ENCODE measurements at regions not wholly inside any gene's neighbourhood (a gene's known extent, or its start where the extent isn't known, plus 50 kb on each side); places are given as distances from the start of the nearest gene placed in this dataset.

DNA sequence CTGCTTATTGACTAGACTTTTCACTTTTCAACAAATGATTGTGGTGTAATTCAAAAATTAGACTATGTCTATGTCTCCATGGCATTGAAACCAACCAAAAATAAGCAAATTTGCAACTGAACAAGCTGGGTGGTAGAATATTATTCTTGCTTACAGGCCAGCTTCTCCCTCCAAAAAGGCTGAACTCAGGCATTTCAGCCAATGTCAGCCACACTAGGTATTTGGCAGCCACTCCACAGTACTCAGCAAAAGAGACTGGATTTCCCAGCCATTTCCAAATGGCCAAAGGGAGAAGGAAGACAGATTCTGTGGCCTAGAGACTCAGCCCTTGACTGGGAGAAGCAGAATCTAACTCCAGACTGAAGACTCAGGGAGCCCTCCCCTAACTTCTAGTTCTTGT, 121.8 kb upstream of the IRX5 start:
- Histone ChIP-seq H3K4me1 (no peaks in the 10 kb centered on the region), H3K36me3 (no peaks in the 10 kb centered on the region), H3K9me3 (no peaks in the 10 kb centered on the region), H3K27ac (no peak overlapping the region), H3K4me3 (no peak overlapping the region), H3K27me3 (no peaks in the 10 kb centered on the region)
- DNase-seq (ENCODE audit: low spot score) = no peak
- TF ChIP-seq, protein P1, sequence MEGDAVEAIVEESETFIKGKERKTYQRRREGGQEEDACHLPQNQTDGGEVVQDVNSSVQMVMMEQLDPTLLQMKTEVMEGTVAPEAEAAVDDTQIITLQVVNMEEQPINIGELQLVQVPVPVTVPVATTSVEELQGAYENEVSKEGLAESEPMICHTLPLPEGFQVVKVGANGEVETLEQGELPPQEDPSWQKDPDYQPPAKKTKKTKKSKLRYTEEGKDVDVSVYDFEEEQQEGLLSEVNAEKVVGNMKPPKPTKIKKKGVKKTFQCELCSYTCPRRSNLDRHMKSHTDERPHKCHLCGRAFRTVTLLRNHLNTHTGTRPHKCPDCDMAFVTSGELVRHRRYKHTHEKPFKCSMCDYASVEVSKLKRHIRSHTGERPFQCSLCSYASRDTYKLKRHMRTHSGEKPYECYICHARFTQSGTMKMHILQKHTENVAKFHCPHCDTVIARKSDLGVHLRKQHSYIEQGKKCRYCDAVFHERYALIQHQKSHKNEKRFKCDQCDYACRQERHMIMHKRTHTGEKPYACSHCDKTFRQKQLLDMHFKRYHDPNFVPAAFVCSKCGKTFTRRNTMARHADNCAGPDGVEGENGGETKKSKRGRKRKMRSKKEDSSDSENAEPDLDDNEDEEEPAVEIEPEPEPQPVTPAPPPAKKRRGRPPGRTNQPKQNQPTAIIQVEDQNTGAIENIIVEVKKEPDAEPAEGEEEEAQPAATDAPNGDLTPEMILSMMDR (IDR thresholded peaks at IDR 0.05) = no peak

DNA sequence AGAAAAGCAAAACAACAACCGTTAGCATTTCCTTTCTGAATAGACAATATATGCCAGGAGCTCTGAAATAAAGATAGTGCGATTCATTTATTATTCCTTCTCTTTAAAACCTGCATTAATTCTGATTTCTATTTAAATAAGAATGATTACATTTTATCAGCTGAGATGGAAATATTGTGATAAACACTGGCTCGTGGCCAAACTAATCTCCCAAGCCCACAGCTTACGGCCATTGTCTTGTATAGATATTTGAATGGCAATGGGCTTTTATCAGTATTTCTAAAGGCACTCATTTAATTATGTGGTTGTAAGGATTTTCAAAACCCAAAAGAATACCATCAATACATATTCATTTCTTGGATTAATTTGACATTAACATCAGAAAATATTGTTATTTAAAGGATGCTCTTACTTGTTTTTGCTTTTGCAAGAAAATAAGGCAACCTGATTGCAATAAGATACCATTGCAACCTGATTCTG, 123.7 kb upstream of the IRX5 start:
- TF ChIP-seq, protein P1 (IDR thresholded peaks at IDR 0.05) = no peak
- no peaks in the 10 kb centered on the region for H3K4me1 ChIP-seq
- H3K27me3 ChIP-seq = no peaks in the 10 kb centered on the region
- no peaks in the 10 kb centered on the region for H3K36me3 ChIP-seq
- no peak overlapping the region for H3K4me3 ChIP-seq
- H3K27ac ChIP-seq = no peak overlapping the region
- no peak for DNase-seq (ENCODE audit: low spot score)
- no peaks in the 10 kb centered on the region for H3K9me3 ChIP-seq

DNA sequence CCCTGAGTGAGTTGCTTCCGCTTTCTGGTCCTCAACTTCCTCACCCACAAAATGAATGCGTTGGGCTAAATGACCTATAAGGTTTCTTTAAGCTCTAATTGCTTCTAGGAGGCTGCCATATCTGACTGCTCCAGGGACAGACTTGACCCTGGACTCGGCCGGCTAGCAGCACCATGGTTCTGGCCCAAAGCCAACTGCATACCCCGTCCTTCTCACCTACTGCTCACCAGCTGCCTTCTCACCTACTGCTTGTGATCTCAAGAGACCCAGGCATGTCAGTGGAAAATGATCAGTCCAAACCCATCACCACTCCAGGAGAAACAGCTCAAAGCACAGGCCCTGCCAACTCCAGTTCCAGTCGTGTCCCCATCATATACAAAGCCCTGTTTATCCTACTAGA, 124.3 kb upstream of the IRX5 start:
- Histone ChIP-seq H3K27me3 (no peaks in the 10 kb centered on the region), H3K4me3 (no peak overlapping the region), H3K9me3 (no peaks in the 10 kb centered on the region), H3K27ac (no peak overlapping the region), H3K36me3 (no peaks in the 10 kb centered on the region), H3K4me1 (no peaks in the 10 kb centered on the region)
- DNase-seq (ENCODE audit: low spot score) = no peak
- TF ChIP-seq, protein P1 (IDR thresholded peaks at IDR 0.05) = no peak

DNA sequence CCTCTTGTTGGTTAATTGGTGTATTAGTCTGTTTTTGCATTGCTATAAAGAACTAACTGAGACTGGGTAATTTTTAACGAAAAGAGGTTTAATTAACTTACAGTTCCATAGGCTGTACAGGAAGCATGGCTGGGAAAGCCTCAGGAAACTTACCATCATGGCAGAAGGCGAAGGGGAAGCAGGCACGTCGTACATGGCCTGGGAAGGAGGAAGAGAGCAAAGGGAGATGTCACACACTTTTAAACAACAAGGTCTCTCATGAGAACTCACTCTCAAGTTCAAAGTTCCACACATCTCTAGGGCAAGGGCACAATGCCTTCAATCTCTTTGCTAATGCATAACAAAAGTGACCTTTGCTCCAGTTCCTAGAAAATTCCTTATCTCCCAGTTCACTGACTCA, 125.0 kb upstream of the IRX5 start:
- H3K4me1 ChIP-seq = no peaks in the 10 kb centered on the region
- DNase-seq (ENCODE audit: low spot score) = no peak
- no peak overlapping the region for H3K27ac ChIP-seq
- no peak overlapping the region for H3K4me3 ChIP-seq
- H3K27me3 ChIP-seq = no peaks in the 10 kb centered on the region
- no peaks in the 10 kb centered on the region for H3K36me3 ChIP-seq
- TF ChIP-seq, protein P1 (IDR thresholded peaks at IDR 0.05) = no peak
- no peaks in the 10 kb centered on the region for H3K9me3 ChIP-seq

DNA sequence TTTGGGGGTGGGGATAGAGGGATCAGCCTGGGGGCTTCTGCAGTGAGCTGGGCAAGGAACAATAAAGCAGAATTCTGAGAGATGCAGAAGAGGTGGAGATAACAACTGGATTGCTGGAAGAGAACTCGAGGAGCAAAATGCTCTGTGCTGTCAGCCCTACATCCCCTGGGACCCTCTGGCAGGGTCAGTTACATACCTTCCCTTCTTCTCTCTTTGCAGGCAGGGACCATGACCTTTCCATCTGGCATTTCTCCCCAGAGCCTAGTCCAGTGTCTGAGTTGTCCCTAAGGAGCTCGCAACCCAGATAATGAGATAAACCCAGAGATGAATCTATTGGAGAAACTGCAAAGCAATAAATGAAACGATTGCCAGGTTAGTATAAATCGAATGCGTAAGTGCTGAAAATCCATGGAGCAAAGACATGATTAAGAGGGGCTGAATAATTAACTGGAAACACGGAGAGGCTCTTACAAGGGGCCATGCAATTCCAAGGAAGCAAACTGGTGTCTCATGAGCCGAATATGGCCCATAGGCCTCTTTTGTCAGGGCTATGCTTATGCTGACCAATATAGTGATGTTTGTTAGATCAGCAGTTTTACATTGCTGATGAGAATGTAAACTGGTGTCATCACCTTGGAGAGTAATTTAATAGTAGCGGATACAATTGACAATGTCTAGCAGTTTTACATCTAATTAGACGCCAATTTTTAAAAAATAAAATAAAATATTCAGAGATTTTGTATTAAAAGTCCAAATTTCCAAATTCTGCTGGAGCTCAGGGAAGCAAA, 129.4 kb upstream of the IRX5 start:
- Histone ChIP-seq H3K27ac (no peak overlapping the region), H3K4me3 (no peak overlapping the region), H3K4me1 (no peaks in the 10 kb centered on the region), H3K27me3 (no peaks in the 10 kb centered on the region), H3K36me3 (no peaks in the 10 kb centered on the region), H3K9me3 (peaks cover 0 to 6% of the 10 kb centered on the region in 2 donors)
- no peak for DNase-seq (ENCODE audit: low spot score)
- TF ChIP-seq, protein P1 (IDR thresholded peaks at IDR 0.05) = no peak

DNA sequence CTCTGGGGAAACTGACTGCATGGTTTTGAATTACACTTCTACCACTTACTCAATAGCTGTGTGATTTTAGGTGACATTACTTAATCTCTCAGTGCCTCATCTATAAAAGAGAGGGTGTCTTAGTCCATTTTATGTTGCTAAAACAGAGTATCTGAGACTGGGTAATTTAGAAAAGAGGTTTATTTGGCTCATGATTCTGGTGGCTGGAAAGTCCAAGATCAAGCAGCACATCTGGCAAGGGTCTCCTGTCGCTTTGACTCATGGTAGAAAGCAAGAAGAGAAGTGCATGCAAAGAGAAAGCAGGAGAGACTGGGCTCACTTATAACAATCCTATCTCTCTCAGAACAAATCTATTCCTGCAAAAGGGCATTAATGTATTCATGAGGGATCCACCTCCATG, 132.4 kb upstream of the IRX5 start:
- Histone ChIP-seq H3K9me3 (peaks cover 0 to 6% of the 10 kb centered on the region in 2 donors), H3K4me1 (no peaks in the 10 kb centered on the region), H3K27me3 (no peaks in the 10 kb centered on the region), H3K27ac (no peak overlapping the region), H3K4me3 (no peak overlapping the region), H3K36me3 (no peaks in the 10 kb centered on the region)
- TF ChIP-seq, protein P1 (IDR thresholded peaks at IDR 0.05) = no peak
- no peak for DNase-seq (ENCODE audit: low spot score)
